ENCODE measurements at regions not wholly inside any gene's neighbourhood (a gene's known extent, or its start where the extent isn't known, plus 50 kb on each side); places are given as distances from the start of the nearest gene placed in this dataset.

- no peak for TF ChIP-seq POLR2AphosphoS5 (IDR thresholded peaks at IDR 0.05)
- WGBS, 5 donors, result 60 to 80% (median 73%) methylated on average over 2 of the region's 2 CpGs
- Histone ChIP-seq H3K9me3 (no peaks in the 10 kb centered on the region), H3K4me3 (no peak overlapping the region), H3K27me3 (no peaks in the 10 kb centered on the region), H3K27ac (no peak overlapping the region), H3K4me1 (peaks cover 0 to 25% (median 5%) of the 10 kb centered on the region in 4 donors), H3K36me3 (no peaks in the 10 kb centered on the region)
- intact Hi-C loops (cut with DNase I; ENCODE audit: low total_unique reads), result no loop called here
- no peak for DNase-seq
Observed at GRCh38 chr11:92865352-92865751, 104.1 kb upstream of the MTNR1B start.

GRCh38 chr11:92866679-92867282, 102.7 kb upstream of the MTNR1B start:
- Histone ChIP-seq H3K4me3 (no peak overlapping the region), H3K27ac (no peak overlapping the region), H3K4me1 (peaks cover 0 to 25% (median 2%) of the 10 kb centered on the region in 4 donors), H3K27me3 (no peaks in the 10 kb centered on the region), H3K9me3 (no peaks in the 10 kb centered on the region), H3K36me3 (no peaks in the 10 kb centered on the region)
- 80 to 92% (median 90%) methylated on average over 35 to 38 of the region's 38 CpGs for WGBS, 5 donors
- TF ChIP-seq POLR2A (IDR thresholded peaks at IDR 0.05), result no peak
- TF ChIP-seq, protein P1, sequence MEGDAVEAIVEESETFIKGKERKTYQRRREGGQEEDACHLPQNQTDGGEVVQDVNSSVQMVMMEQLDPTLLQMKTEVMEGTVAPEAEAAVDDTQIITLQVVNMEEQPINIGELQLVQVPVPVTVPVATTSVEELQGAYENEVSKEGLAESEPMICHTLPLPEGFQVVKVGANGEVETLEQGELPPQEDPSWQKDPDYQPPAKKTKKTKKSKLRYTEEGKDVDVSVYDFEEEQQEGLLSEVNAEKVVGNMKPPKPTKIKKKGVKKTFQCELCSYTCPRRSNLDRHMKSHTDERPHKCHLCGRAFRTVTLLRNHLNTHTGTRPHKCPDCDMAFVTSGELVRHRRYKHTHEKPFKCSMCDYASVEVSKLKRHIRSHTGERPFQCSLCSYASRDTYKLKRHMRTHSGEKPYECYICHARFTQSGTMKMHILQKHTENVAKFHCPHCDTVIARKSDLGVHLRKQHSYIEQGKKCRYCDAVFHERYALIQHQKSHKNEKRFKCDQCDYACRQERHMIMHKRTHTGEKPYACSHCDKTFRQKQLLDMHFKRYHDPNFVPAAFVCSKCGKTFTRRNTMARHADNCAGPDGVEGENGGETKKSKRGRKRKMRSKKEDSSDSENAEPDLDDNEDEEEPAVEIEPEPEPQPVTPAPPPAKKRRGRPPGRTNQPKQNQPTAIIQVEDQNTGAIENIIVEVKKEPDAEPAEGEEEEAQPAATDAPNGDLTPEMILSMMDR (IDR thresholded peaks at IDR 0.05), result no peak
- TF ChIP-seq EP300 (IDR thresholded peaks at IDR 0.05), result no peak
- no peak for TF ChIP-seq POLR2AphosphoS5 (IDR thresholded peaks at IDR 0.05)
- intact Hi-C loops (cut with DNase I; ENCODE audit: low total_unique reads), result no loop called here
- DNase-seq, result no peak

GRCh38 chr11:92867913-92868619, 101.4 kb upstream of the MTNR1B start:
- TF ChIP-seq, protein P1 (IDR thresholded peaks at IDR 0.05), result no peak
- TF ChIP-seq POLR2AphosphoS5 (IDR thresholded peaks at IDR 0.05), result no peak
- TF ChIP-seq EP300 (IDR thresholded peaks at IDR 0.05), result no peak
- TF ChIP-seq POLR2A (IDR thresholded peaks at IDR 0.05), result no peak
- WGBS, 5 donors, result 74 to 81% (median 77%) methylated on average over 9 of the region's 9 CpGs
- intact Hi-C loops (cut with DNase I; ENCODE audit: low total_unique reads), result no loop called here

DNA sequence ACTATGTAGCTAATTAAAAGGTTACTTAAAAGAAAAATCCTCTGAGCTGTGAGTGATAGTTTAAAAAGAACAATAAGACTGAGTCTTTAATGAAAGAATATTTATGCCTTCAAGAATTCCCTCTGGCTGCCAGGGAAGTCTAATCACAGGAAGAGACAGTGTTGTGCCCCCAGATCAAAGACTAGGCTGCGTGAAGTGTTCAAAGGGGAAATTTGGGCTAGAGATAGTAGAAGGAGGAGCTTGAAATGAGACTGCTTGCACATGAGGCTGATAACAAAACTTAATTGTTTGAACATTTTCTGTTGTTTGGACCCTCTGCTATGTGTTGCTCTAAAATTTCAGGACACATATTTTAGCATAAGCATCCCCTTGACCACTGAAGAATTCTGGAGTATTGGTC, 99.7 kb upstream of the MTNR1B start:
- WGBS, 5 donors, result 39 to 58% (median 43%) methylated on average over 1 of the region's 1 CpG
- H3K4me3 ChIP-seq, result no peak overlapping the region
- no peaks in the 10 kb centered on the region for H3K9me3 ChIP-seq
- H3K36me3 ChIP-seq, result no peaks in the 10 kb centered on the region
- DNase-seq, result no peak
- no peaks in the 10 kb centered on the region for H3K27me3 ChIP-seq
- no peak for TF ChIP-seq POLR2AphosphoS5 (IDR thresholded peaks at IDR 0.05)
- no peak for TF ChIP-seq EP300 (IDR thresholded peaks at IDR 0.05)
- TF ChIP-seq, protein P1 (IDR thresholded peaks at IDR 0.05), result no peak
- TF ChIP-seq POLR2A (IDR thresholded peaks at IDR 0.05), result no peak
- H3K27ac ChIP-seq, result no peak overlapping the region
- H3K4me1 ChIP-seq, result peaks cover 0 to 12% (median 2%) of the 10 kb centered on the region in 4 donors
- intact Hi-C loops (cut with DNase I; ENCODE audit: low total_unique reads), result no loop called here

More at GRCh38 chr11:92867913-92868619, 101.4 kb upstream of the MTNR1B start:
- Histone ChIP-seq H3K9me3 (no peaks in the 10 kb centered on the region), H3K27ac (no peak overlapping the region), H3K4me1 (peaks cover 0 to 21% (median 2%) of the 10 kb centered on the region in 4 donors), H3K36me3 (no peaks in the 10 kb centered on the region), H3K4me3 (no peak overlapping the region), H3K27me3 (no peaks in the 10 kb centered on the region)
- no peak for DNase-seq

Data from stomach (tissue), 8 donors.